GM13976 (cell line): ENCODE measurements at regions not wholly inside any gene's neighbourhood (a gene's known extent, or its start where the extent isn't known, plus 50 kb on each side); places are given as distances from the start of the nearest gene placed in this dataset.
A peak's percentile ranks its signal among the peaks of the same experiment; 100 is the strongest.

ENCODE experiments used
- DNase-seq: peaks from one replicate; pipeline ENCODE4 v3.0.0; 2012; ENCODE audit warnings: low spot score
- CTCF ChIP-seq: IDR thresholded peaks from 2 replicates; pipeline ENCODE4 v1.5.1; 2012; ENCODE audit warnings: borderline replicate concordance, mild to moderate bottlenecking; ENCODE audit not compliant: insufficient read depth; ENCODE audit errors: extremely low read depth, missing control alignments, control extremely low read depth
- in situ Hi-C: fragments of 300-500 bp; cut with MboI; formaldehyde crosslinking; loops from one replicate; pipeline ENCODE4 v1.12.0; 2022; ENCODE audit warnings: low sequenced_read_pairs, mixed read lengths, inconsistent platforms; ENCODE audit not compliant: unreplicated experiment

- no peak for TF ChIP-seq CTCF
- in situ Hi-C loops, result no loop called here
- no peak for DNase-seq
These were observed 357.3 kb downstream of the ZNF536 start for GRCh38 chr19:30729451-30729850.

- in situ Hi-C loops, result loop anchor here (25.0 kb wide), 1 partner anchor 1840 kb away; no protein-coding TSS in a partner anchor
- TF ChIP-seq CTCF, result no peak
- DNase-seq, result no peak
These were observed 350.6 kb downstream of the ZNF536 start for GRCh38 chr19:30722761-30723160.

DNA sequence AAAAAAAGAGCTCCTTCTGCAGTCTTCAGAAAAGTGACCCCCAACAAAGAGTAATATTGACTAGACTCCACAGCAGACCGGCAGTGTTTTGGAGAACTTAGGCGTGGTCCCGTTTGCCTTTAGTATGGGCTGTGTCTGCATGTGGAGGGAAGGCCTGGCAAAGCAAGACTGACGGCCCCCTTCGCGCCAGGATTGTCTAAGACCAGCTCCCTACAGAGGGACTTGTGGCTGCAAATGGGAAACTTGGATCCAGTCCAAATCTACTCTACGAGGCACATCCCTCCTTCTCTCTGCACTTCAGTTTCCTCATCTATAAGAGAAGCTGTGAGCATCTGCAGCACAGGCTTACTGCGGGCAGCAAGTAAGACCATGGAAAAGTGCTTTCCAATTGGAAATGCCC is 350.0 kb downstream of the ZNF536 start:
- no peak for TF ChIP-seq CTCF
- in situ Hi-C loops, result loop anchor here (25.0 kb wide), 1 partner anchor 1840 kb away; no protein-coding TSS in a partner anchor
- DNase-seq, result no peak

DNA sequence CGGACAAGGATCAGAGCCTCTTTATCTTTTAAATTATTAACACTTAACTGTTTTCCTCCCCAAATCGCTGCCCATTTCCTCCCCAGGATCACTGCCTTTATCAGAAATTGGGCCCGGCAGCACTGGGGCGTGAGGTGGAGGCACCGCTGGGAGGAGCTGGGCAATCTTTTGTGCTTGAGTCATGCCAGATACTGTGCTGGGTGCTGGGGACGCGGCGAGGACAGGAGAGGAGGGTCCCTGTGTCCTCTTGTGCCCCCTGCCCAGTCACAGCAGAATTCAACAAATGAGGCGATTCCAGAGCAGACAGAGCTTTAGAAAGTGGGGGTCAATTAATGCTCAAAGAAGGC is 347.8 kb downstream of the ZNF536 start:
- DNase-seq, result no peak

DNA sequence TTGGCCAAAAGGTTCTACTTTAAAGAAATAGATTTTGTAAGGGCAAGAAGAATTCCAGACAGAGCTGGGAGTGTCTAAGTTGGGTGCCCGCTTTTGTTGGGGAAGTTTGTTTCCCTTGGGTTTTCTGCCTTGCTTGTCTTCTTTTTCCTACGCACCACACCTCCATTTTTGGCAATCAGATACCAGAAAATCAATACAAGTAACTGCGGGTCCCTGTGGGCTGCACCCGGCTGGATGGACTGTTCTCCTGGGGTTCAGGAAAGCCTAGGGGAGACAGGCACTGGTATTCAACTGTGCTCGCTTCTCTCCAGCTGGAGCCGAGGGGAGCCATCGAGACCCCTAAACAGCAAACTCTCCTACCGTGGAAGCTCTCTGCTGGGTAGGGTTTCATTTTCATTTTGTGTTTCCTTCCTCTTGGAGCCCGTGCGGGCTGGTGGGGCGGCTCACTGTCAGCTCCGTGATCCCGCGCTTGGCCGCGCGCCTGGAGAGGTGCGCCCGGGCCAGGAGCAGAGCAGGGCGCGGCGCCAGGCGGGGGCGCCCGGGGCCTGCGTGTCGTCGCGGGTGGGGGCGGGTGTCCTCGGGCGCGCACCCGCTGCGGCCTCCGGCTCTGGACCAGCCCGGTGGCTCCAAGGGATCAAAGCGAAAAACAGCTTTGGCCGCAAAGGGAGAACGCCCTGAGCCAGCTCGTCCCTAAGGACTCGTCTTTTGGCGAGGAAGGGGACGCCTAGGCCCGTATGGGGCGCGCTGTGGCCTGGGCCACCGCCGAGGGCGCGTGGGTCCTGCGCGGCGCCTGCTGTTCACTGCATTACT is 347.2 kb downstream of the ZNF536 start:
- peak; percentile 49 for DNase-seq
- in situ Hi-C loops, result loop anchor here (25.0 kb wide), 1 partner anchor 1843 kb away; no protein-coding TSS in a partner anchor
- no peak for TF ChIP-seq CTCF

More for the DNA sequence above, 347.8 kb downstream of the ZNF536 start:
- TF ChIP-seq CTCF, result no peak
- in situ Hi-C loops, result loop anchor here (25.0 kb wide), 1 partner anchor 1842 kb away; no protein-coding TSS in a partner anchor

GRCh38 chr19:30718707-30719106 is 346.5 kb downstream of the ZNF536 start:
- no peak for DNase-seq
- TF ChIP-seq CTCF, result no peak
- in situ Hi-C loops, result loop anchor here (25.0 kb wide), 1 partner anchor 1844 kb away; no protein-coding TSS in a partner anchor
